ENCODE measurements at regions not wholly inside any gene's neighbourhood (a gene's known extent, or its start where the extent isn't known, plus 50 kb on each side); places are given as distances from the start of the nearest gene placed in this dataset.

DNA sequence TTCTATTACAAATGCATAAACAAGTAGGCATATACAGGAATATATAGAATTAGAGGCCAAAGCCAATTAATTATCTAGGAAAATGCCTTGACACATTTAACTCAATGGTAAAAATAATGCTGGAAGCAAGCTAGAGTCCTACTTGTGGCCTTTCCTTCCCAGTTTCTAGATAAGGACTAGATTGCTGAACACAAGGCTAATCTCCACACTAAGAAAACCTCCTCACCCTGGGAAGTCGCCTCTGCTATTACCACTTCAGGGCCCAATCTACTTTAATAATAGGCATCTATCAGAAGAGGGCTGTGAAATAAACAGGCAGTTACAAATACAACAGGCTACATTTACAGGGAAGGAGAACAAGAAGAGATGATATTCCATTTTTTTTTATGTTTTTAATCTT lies 80.5 kb upstream of the PRICKLE2 start:
- no peaks in the 10 kb centered on the region for H3K36me3 ChIP-seq
- TF ChIP-seq EP300 (IDR thresholded peaks at IDR 0.05) (no peak), POLR2AphosphoS5 (IDR thresholded peaks at IDR 0.05) (no peak), POLR2A (IDR thresholded peaks at IDR 0.05) (no peak)
- TF ChIP-seq, protein P1, sequence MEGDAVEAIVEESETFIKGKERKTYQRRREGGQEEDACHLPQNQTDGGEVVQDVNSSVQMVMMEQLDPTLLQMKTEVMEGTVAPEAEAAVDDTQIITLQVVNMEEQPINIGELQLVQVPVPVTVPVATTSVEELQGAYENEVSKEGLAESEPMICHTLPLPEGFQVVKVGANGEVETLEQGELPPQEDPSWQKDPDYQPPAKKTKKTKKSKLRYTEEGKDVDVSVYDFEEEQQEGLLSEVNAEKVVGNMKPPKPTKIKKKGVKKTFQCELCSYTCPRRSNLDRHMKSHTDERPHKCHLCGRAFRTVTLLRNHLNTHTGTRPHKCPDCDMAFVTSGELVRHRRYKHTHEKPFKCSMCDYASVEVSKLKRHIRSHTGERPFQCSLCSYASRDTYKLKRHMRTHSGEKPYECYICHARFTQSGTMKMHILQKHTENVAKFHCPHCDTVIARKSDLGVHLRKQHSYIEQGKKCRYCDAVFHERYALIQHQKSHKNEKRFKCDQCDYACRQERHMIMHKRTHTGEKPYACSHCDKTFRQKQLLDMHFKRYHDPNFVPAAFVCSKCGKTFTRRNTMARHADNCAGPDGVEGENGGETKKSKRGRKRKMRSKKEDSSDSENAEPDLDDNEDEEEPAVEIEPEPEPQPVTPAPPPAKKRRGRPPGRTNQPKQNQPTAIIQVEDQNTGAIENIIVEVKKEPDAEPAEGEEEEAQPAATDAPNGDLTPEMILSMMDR (IDR thresholded peaks at IDR 0.05), result no peak
- no peaks in the 10 kb centered on the region for H3K9me3 ChIP-seq
- 96 to 100% methylated on average over 1 of the region's 1 CpG for WGBS, 2 donors
- DNase-seq (no peak), ATAC-seq (ENCODE audit: low FRiP score in 2 of 2) (no peak)
- no peak overlapping the region for H3K4me3 ChIP-seq
- no peaks in the 10 kb centered on the region for H3K27me3 ChIP-seq
- peak overlapping the region in 1 of 4 donors; percentile 0 for H3K27ac ChIP-seq
- H3K4me1 ChIP-seq, result no peaks in the 10 kb centered on the region

DNA sequence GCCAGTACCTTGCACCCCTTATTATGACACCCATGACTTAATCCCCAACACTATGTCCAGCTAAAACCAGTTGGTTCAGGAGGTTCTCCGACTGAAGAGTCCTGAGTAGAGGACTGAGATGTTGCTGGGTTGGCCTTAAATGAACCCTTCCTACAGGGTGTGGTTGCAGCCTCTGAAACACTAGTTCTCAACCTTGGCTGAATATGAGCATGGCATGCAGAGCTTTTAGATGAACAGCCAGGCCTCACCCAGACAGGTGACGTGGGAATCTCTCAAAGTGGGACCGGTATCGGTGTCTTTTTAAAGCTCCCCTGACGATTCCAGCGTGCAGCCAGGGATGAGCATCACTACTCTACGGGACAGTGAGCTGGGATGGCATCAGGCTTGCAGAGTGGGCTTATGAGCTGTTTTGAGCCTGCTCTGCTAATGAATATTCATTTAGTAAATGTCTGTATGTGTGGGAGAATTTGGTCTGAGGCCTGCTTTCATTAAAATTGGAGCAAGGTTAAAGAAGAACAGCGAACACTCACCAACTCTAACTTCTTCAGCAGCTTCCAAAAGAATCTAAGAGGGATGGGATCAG lies 79.7 kb upstream of the PRICKLE2 start:
- Histone ChIP-seq H3K4me1 (no peaks in the 10 kb centered on the region), H3K27ac (no peak overlapping the region), H3K9me3 (no peaks in the 10 kb centered on the region), H3K36me3 (no peaks in the 10 kb centered on the region), H3K27me3 (no peaks in the 10 kb centered on the region), H3K4me3 (no peak overlapping the region)
- ATAC-seq (ENCODE audit: low FRiP score in 2 of 2), result no peak
- WGBS, 2 donors, result 92 to 96% methylated on average over 8 of the region's 8 CpGs
- DNase-seq, result no peak
- TF ChIP-seq EP300 (IDR thresholded peaks at IDR 0.05) (no peak), POLR2A (IDR thresholded peaks at IDR 0.05) (no peak), POLR2AphosphoS5 (IDR thresholded peaks at IDR 0.05) (no peak)
- TF ChIP-seq, protein P1 (IDR thresholded peaks at IDR 0.05), result no peak

DNA sequence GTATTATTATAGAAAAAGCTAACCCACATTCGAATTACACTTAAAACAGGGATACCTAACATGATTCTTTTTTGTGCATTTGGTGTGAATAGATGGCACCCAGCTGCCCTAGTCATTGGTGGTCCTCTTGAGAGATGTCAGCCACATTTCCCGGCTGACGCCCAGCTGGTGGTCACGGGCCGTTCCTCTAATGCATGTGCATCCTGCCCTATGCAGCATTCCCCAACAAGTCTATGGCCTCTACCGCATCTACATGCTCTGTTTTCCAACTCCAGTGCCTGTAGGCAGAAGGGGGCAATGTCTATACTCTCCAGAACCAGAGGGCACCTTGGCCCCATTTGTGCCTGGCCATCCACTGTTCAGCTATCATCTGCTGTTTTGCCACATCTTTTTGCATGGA lies 78.6 kb upstream of the PRICKLE2 start:
- Histone ChIP-seq H3K4me3 (no peak overlapping the region), H3K9me3 (no peaks in the 10 kb centered on the region), H3K27me3 (no peaks in the 10 kb centered on the region), H3K4me1 (no peaks in the 10 kb centered on the region), H3K27ac (no peak overlapping the region), H3K36me3 (no peaks in the 10 kb centered on the region)
- WGBS, 2 donors, result 95 to 97% methylated on average over 6 of the region's 6 CpGs
- no peak for ATAC-seq (ENCODE audit: low FRiP score in 2 of 2)
- DNase-seq, result peak in 1 of 2 donors; percentile 22
- TF ChIP-seq, protein P1 (IDR thresholded peaks at IDR 0.05), result no peak
- TF ChIP-seq POLR2AphosphoS5 (IDR thresholded peaks at IDR 0.05) (no peak), POLR2A (IDR thresholded peaks at IDR 0.05) (no peak), EP300 (IDR thresholded peaks at IDR 0.05) (no peak)

DNA sequence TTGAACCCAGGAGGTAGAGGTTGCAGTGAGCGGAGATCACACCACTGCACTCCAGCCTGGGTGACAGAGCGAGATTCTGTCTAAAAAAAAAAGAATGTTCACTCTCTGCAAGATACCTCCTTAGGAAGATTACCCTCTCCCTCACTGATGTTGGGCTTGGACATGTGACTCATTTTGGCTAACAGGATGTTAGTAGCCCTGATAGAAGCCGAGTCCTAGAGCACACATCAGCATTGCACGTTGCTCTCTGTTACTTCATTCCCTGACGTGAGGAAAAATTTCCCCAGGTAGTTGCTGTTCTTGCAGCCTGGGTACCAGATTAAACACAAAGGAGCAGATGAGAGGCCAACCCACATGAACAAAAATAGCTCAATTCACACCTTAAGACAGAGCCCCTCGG lies 78.1 kb upstream of the PRICKLE2 start:
- TF ChIP-seq POLR2AphosphoS5 (IDR thresholded peaks at IDR 0.05) (no peak), EP300 (IDR thresholded peaks at IDR 0.05) (no peak), POLR2A (IDR thresholded peaks at IDR 0.05) (no peak)
- TF ChIP-seq, protein P1 (IDR thresholded peaks at IDR 0.05), result no peak
- no peak overlapping the region for H3K4me3 ChIP-seq
- no peaks in the 10 kb centered on the region for H3K27me3 ChIP-seq
- no peak overlapping the region for H3K27ac ChIP-seq
- no peak for DNase-seq
- H3K9me3 ChIP-seq, result no peaks in the 10 kb centered on the region
- WGBS, 2 donors, result 90 to 95% methylated on average over 6 of the region's 6 CpGs
- no peaks in the 10 kb centered on the region for H3K4me1 ChIP-seq
- ATAC-seq (ENCODE audit: low FRiP score in 2 of 2), result no peak
- H3K36me3 ChIP-seq, result no peaks in the 10 kb centered on the region

DNA sequence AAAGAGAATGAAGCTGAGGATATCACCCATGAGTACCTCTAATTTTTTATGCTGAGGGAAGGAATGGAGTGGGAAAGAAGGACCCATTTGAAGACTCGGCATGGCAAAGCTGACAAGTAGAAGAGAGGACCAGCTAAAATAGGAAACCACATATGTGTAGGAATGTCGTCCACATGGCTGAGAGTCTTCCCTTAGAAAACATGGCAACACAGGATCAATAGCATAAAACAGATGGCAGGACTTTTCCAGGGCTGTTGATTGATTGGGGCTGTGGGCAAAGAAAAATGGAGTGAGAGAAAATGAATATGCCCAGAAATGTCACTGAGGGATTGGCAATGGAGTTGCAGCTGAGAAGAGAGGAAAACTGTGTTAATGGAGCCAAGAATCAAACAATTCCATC lies 76.2 kb upstream of the PRICKLE2 start:
- Histone ChIP-seq H3K36me3 (no peaks in the 10 kb centered on the region), H3K4me1 (no peaks in the 10 kb centered on the region), H3K4me3 (no peak overlapping the region), H3K27me3 (no peaks in the 10 kb centered on the region), H3K9me3 (peaks cover 0 to 7% (median 0%) of the 10 kb centered on the region in 4 donors), H3K27ac (no peak overlapping the region)
- WGBS, 2 donors, result 69 to 94% methylated on average over 2 of the region's 2 CpGs
- ATAC-seq (ENCODE audit: low FRiP score in 2 of 2) (no peak), DNase-seq (no peak)
- TF ChIP-seq POLR2AphosphoS5 (IDR thresholded peaks at IDR 0.05) (no peak), EP300 (IDR thresholded peaks at IDR 0.05) (no peak), POLR2A (IDR thresholded peaks at IDR 0.05) (no peak)
- TF ChIP-seq, protein P1 (IDR thresholded peaks at IDR 0.05), result no peak

Data from upper lobe of left lung (tissue), 6 donors.